GM19035 (cell line): ENCODE measurements at regions not wholly inside any gene's neighbourhood (a gene's known extent, or its start where the extent isn't known, plus 50 kb on each side); places are given as distances from the start of the nearest gene placed in this dataset.
"Not testable (repeated sequence)": the region's sequence is repeated elsewhere in the genome, so short reads cannot be mapped to it uniquely, and the experiment has no call there.

ENCODE experiments used
- ATAC-seq: cut with Tn5 transposase; IDR thresholded peaks from one replicate; pipeline ENCODE4 v1.9.1; 2021; ENCODE audit not compliant: unreplicated experiment

- ATAC-seq, result peak; percentile 88
These were observed 409.5 kb downstream of the SLC6A15 start for GRCh38 chr12:84502907-84503787.

- no peak for ATAC-seq
These were observed 410.3 kb downstream of the SLC6A15 start for GRCh38 chr12:84502180-84502860.

- peak; percentile 64 for ATAC-seq
These were observed 414.8 kb downstream of the SLC6A15 start for GRCh38 chr12:84497819-84498218.

GRCh38 chr12:84495711-84496110, 416.9 kb downstream of the SLC6A15 start:
- no peak for ATAC-seq

- no peak for ATAC-seq
These were observed 420.2 kb downstream of the SLC6A15 start for GRCh38 chr12:84492351-84492883.

- ATAC-seq, result no peak
These were observed 427.8 kb downstream of the SLC6A15 start for GRCh38 chr12:84484798-84485197.

GRCh38 chr12:84480803-84481202, 431.8 kb downstream of the SLC6A15 start:
- no peak for ATAC-seq

- no peak for ATAC-seq
These were observed 442.2 kb downstream of the SLC6A15 start for GRCh38 chr12:84470361-84470760.

- ATAC-seq, result no peak
These were observed 448.0 kb downstream of the SLC6A15 start for GRCh38 chr12:84464616-84465015.

GRCh38 chr12:84463741-84464495, 448.7 kb downstream of the SLC6A15 start:
- ATAC-seq, result no peak

- ATAC-seq, result no peak
These were observed 457.0 kb downstream of the SLC6A15 start for GRCh38 chr12:84455598-84455997.

GRCh38 chr12:84446478-84446877, 466.1 kb downstream of the SLC6A15 start:
- ATAC-seq, result not testable (repeated sequence)

- no peak for ATAC-seq
These were observed 476.5 kb downstream of the SLC6A15 start for GRCh38 chr12:84436134-84436533.

GRCh38 chr12:84435682-84436081, 476.9 kb downstream of the SLC6A15 start:
- no peak for ATAC-seq

- ATAC-seq, result no peak
These were observed 490.3 kb downstream of the SLC6A15 start for GRCh38 chr12:84422340-84422739.

- no peak for ATAC-seq
These were observed 491.5 kb downstream of the SLC6A15 start for GRCh38 chr12:84421103-84421502.

GRCh38 chr12:84416626-84417025, 496.0 kb downstream of the SLC6A15 start:
- ATAC-seq, result no peak

GRCh38 chr12:84415946-84416345, 496.7 kb downstream of the SLC6A15 start:
- ATAC-seq, result no peak

- no peak for ATAC-seq
These were observed 498.9 kb downstream of the SLC6A15 start for GRCh38 chr12:84413656-84414055.

GRCh38 chr12:84412226-84412625, 500.4 kb downstream of the SLC6A15 start:
- ATAC-seq, result no peak

- ATAC-seq, result no peak
These were observed 501.6 kb downstream of the SLC6A15 start for GRCh38 chr12:84411031-84411430.
